ENCODE measurements at regions not wholly inside any gene's neighbourhood (a gene's known extent, or its start where the extent isn't known, plus 50 kb on each side); places are given as distances from the start of the nearest gene placed in this dataset.

- Histone ChIP-seq H3K79me2 (no peaks in the 10 kb centered on the region), H3K36me3 (replicated peaks; ENCODE audit: insufficient read depth, low read depth) (no peaks in the 10 kb centered on the region), H3K4me2 (no peak overlapping the region), H3K9me3 (ENCODE audit: low read depth) (no peaks in the 10 kb centered on the region), H4K20me1 (ENCODE audit: insufficient read depth, poor library complexity, severe bottlenecking) (no peaks in the 10 kb centered on the region), H3K27me3 (no peaks in the 10 kb centered on the region), H2AFZ (no peak overlapping the region), H3K4me3 (no peak overlapping the region), H3K4me1 (ENCODE audit: insufficient read depth) (no peaks in the 10 kb centered on the region), H3K27ac (no peak overlapping the region), H3K9me2 (replicated peaks; ENCODE audit: insufficient read depth) (no peaks in the 10 kb centered on the region)
- no peak for DNase-seq (ENCODE audit: low spot score)
- WGBS (ENCODE audit: low lambda C conversion rate, missing lambda C conversion rate): 94% methylated on average over 4 of the region's 4 CpGs
- no peak for TF ChIP-seq EZH2 (IDR thresholded peaks at IDR 0.05; ENCODE audit: borderline replicate concordance)
- TF ChIP-seq, protein P1, sequence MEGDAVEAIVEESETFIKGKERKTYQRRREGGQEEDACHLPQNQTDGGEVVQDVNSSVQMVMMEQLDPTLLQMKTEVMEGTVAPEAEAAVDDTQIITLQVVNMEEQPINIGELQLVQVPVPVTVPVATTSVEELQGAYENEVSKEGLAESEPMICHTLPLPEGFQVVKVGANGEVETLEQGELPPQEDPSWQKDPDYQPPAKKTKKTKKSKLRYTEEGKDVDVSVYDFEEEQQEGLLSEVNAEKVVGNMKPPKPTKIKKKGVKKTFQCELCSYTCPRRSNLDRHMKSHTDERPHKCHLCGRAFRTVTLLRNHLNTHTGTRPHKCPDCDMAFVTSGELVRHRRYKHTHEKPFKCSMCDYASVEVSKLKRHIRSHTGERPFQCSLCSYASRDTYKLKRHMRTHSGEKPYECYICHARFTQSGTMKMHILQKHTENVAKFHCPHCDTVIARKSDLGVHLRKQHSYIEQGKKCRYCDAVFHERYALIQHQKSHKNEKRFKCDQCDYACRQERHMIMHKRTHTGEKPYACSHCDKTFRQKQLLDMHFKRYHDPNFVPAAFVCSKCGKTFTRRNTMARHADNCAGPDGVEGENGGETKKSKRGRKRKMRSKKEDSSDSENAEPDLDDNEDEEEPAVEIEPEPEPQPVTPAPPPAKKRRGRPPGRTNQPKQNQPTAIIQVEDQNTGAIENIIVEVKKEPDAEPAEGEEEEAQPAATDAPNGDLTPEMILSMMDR (IDR thresholded peaks at IDR 0.05; ENCODE audit: poor library complexity): no peak
- TF ChIP-seq EZH2phosphoT487 (IDR thresholded peaks at IDR 0.05; ENCODE audit: low read depth, severe bottlenecking, unreplicated experiment): no peak
These were observed 260.6 kb upstream of the STXBP5 start for GRCh38 chr6:146943664-146944063.

- H2AFZ ChIP-seq: no peak overlapping the region
- TF ChIP-seq EZH2phosphoT487 (IDR thresholded peaks at IDR 0.05; ENCODE audit: low read depth, severe bottlenecking, unreplicated experiment) (no peak), EZH2 (IDR thresholded peaks at IDR 0.05; ENCODE audit: borderline replicate concordance) (no peak)
- TF ChIP-seq, protein P1 (IDR thresholded peaks at IDR 0.05; ENCODE audit: poor library complexity): no peak
These were observed 260.1 kb upstream of the STXBP5 start for GRCh38 chr6:146944077-146944476.

GRCh38 chr6:146944809-146945208 is 259.4 kb upstream of the STXBP5 start:
- H2AFZ ChIP-seq: no peak overlapping the region
- 92% methylated on average over 2 of the region's 2 CpGs for WGBS (ENCODE audit: low lambda C conversion rate, missing lambda C conversion rate)
- no peaks in the 10 kb centered on the region for H3K9me2 ChIP-seq (replicated peaks; ENCODE audit: insufficient read depth)
- no peaks in the 10 kb centered on the region for H3K27me3 ChIP-seq
- H3K4me3 ChIP-seq: no peak overlapping the region
- H3K9me3 ChIP-seq (ENCODE audit: low read depth): no peaks in the 10 kb centered on the region
- H3K4me1 ChIP-seq (ENCODE audit: insufficient read depth): no peaks in the 10 kb centered on the region
- H4K20me1 ChIP-seq (ENCODE audit: insufficient read depth, poor library complexity, severe bottlenecking): no peaks in the 10 kb centered on the region
- no peak overlapping the region for H3K4me2 ChIP-seq
- H3K79me2 ChIP-seq: no peaks in the 10 kb centered on the region
- H3K36me3 ChIP-seq (replicated peaks; ENCODE audit: insufficient read depth, low read depth): no peaks in the 10 kb centered on the region
- no peak overlapping the region for H3K27ac ChIP-seq
- TF ChIP-seq, protein P1 (IDR thresholded peaks at IDR 0.05; ENCODE audit: poor library complexity): no peak
- TF ChIP-seq EZH2 (IDR thresholded peaks at IDR 0.05; ENCODE audit: borderline replicate concordance) (no peak), EZH2phosphoT487 (IDR thresholded peaks at IDR 0.05; ENCODE audit: low read depth, severe bottlenecking, unreplicated experiment) (no peak)
- no peak for DNase-seq (ENCODE audit: low spot score)

More at GRCh38 chr6:146944077-146944476, 260.1 kb upstream of the STXBP5 start:
- no peak overlapping the region for H3K4me2 ChIP-seq
- H4K20me1 ChIP-seq (ENCODE audit: insufficient read depth, poor library complexity, severe bottlenecking): no peaks in the 10 kb centered on the region
- DNase-seq (ENCODE audit: low spot score): no peak
- no peaks in the 10 kb centered on the region for H3K9me3 ChIP-seq (ENCODE audit: low read depth)
- H3K27me3 ChIP-seq: no peaks in the 10 kb centered on the region
- H3K4me1 ChIP-seq (ENCODE audit: insufficient read depth): no peaks in the 10 kb centered on the region
- H3K27ac ChIP-seq: no peak overlapping the region
- no peaks in the 10 kb centered on the region for H3K9me2 ChIP-seq (replicated peaks; ENCODE audit: insufficient read depth)
- H3K79me2 ChIP-seq: no peaks in the 10 kb centered on the region
- H3K36me3 ChIP-seq (replicated peaks; ENCODE audit: insufficient read depth, low read depth): no peaks in the 10 kb centered on the region
- no peak overlapping the region for H3K4me3 ChIP-seq

GRCh38 chr6:146946559-146946958 is 257.7 kb upstream of the STXBP5 start:
- Histone ChIP-seq H4K20me1 (ENCODE audit: insufficient read depth, poor library complexity, severe bottlenecking) (no peaks in the 10 kb centered on the region), H3K4me3 (no peak overlapping the region), H3K36me3 (replicated peaks; ENCODE audit: insufficient read depth, low read depth) (no peaks in the 10 kb centered on the region), H3K27me3 (no peaks in the 10 kb centered on the region), H3K9me2 (replicated peaks; ENCODE audit: insufficient read depth) (no peaks in the 10 kb centered on the region), H3K4me1 (ENCODE audit: insufficient read depth) (no peaks in the 10 kb centered on the region), H3K9me3 (ENCODE audit: low read depth) (no peaks in the 10 kb centered on the region), H3K4me2 (no peak overlapping the region), H2AFZ (no peak overlapping the region), H3K79me2 (no peaks in the 10 kb centered on the region), H3K27ac (no peak overlapping the region)
- DNase-seq (ENCODE audit: low spot score): no peak
- TF ChIP-seq, protein P1 (IDR thresholded peaks at IDR 0.05; ENCODE audit: poor library complexity): no peak
- no peak for TF ChIP-seq EZH2phosphoT487 (IDR thresholded peaks at IDR 0.05; ENCODE audit: low read depth, severe bottlenecking, unreplicated experiment)
- TF ChIP-seq EZH2 (IDR thresholded peaks at IDR 0.05; ENCODE audit: borderline replicate concordance): no peak
- WGBS (ENCODE audit: low lambda C conversion rate, missing lambda C conversion rate): 59% methylated on average over 1 of the region's 1 CpG

Data from hepatocyte (in vitro differentiated cells).